ACC112 (cell line): ENCODE measurements at regions not wholly inside any gene's neighbourhood (a gene's known extent, or its start where the extent isn't known, plus 50 kb on each side); places are given as distances from the start of the nearest gene placed in this dataset.
A peak's percentile ranks its signal among the peaks of the same experiment; 100 is the strongest.

Experiments
- H2AFZ ChIP-seq: fragments of 200-600 bp; sonication (generic); one replicate; pipeline ENCODE4 v1.6.0; 2017; ENCODE audit warnings: antibody characterized with exemption, low read length; ENCODE audit not compliant: unreplicated experiment
- H3K27ac ChIP-seq: fragments of 200-600 bp; sonication (generic); 2 replicates; pipeline ENCODE4 v1.5.1; 2014; ENCODE audit warnings: low read depth, mild to moderate bottlenecking, antibody characterized with exemption, low read length, moderate library complexity
- H3K27me3 ChIP-seq: fragments of 200-600 bp; sonication (generic); 2 replicates; pipeline ENCODE4 v1.6.1; 2014; ENCODE audit warnings: mild to moderate bottlenecking, antibody characterized with exemption, low read length, moderate library complexity, mixed read lengths; ENCODE audit not compliant: insufficient read depth
- H3K36me3 ChIP-seq: fragments of 200-600 bp; sonication (generic); 2 replicates; pipeline ENCODE4 v1.6.1; 2016; ENCODE audit warnings: mild to moderate bottlenecking, antibody characterized with exemption, low read length, moderate library complexity, mixed read lengths; ENCODE audit not compliant: insufficient read depth
- H3K4me1 ChIP-seq: fragments of 200-600 bp; sonication (generic); one replicate; pipeline ENCODE4 v1.6.1; 2016; ENCODE audit warnings: low read length, mixed read lengths; ENCODE audit not compliant: insufficient read depth, unreplicated experiment, control insufficient read depth
- H3K4me3 ChIP-seq: fragments of 200-600 bp; sonication (generic); 2 replicates; pipeline ENCODE4 v1.5.1; 2014; ENCODE audit warnings: mild to moderate bottlenecking, low read depth, low read length
- H3K79me2 ChIP-seq: fragments of 200-600 bp; sonication (generic); one replicate; pipeline ENCODE4 v1.6.0; 2016; ENCODE audit warnings: low read length; ENCODE audit not compliant: control insufficient read depth, unreplicated experiment, insufficient read depth

DNA sequence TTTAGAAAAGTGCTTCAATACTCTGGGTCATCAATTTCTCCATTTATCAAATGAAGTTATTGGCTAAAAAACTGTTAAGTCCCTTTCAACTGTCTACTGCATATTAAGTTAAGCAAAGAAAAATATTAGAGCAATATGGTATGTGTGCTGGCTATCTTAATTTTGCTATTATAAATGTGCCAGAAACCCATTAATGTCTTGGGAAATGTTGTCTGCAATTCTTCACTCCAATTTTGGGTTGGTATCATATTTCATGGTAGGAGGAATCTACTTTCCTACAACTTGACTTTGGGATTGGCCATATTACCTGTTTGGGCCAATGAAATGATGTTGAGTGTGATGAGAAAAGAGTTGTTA lies 1063.9 kb downstream of the PLA2G4A start:
- no peak overlapping the region for H3K4me3 ChIP-seq
- H3K79me2 ChIP-seq: no peaks in the 10 kb centered on the region
- H3K27me3 ChIP-seq: no peaks in the 10 kb centered on the region
- no peak overlapping the region for H2AFZ ChIP-seq
- H3K4me1 ChIP-seq: no peaks in the 10 kb centered on the region
- no peak overlapping the region for H3K27ac ChIP-seq
- no peaks in the 10 kb centered on the region for H3K36me3 ChIP-seq

DNA sequence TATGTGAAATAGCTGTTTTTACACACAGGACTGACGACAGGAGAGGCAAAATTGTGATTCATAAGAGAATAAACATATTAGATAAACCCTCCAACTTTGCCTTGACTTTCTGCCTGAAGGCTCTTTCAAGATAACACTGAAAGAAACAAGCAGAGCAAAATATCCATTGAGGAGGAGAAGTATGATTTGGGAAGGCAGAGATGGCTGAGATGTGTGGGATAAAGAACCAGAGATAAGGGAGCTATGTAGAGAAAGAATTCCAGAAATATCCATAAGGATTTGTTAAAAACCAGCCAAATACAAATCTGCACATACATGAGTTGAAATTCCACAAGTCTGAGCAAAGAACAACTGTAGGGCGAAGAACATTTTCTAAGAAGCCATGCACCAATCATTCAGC lies 1064.7 kb downstream of the PLA2G4A start:
- H3K4me3 ChIP-seq: no peak overlapping the region
- no peak overlapping the region for H2AFZ ChIP-seq
- no peaks in the 10 kb centered on the region for H3K36me3 ChIP-seq
- H3K79me2 ChIP-seq: no peaks in the 10 kb centered on the region
- H3K4me1 ChIP-seq: no peaks in the 10 kb centered on the region
- no peaks in the 10 kb centered on the region for H3K27me3 ChIP-seq
- H3K27ac ChIP-seq: no peak overlapping the region

DNA sequence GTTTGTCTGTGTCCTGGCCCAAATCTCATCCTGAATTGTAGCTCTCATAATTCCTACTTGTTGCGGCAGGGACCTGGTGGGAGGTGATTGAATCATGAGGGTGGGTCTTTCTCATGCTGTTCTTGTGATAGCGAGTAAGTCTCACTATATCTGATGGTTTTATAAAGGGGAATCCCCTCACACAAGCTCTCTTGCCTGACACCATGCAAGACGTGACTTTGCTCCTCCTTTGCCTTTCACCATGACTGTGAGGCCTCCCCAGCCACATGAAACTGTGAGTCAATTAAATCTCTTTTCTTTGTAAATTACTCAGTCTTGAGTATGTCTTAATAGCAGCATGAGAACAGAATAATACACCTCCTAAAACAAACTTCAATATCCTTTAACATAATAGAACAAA lies 1065.6 kb downstream of the PLA2G4A start:
- Histone ChIP-seq H2AFZ (no peak overlapping the region), H3K4me1 (no peaks in the 10 kb centered on the region), H3K36me3 (no peaks in the 10 kb centered on the region), H3K27me3 (no peaks in the 10 kb centered on the region), H3K79me2 (no peaks in the 10 kb centered on the region), H3K27ac (no peak overlapping the region), H3K4me3 (no peak overlapping the region)

DNA sequence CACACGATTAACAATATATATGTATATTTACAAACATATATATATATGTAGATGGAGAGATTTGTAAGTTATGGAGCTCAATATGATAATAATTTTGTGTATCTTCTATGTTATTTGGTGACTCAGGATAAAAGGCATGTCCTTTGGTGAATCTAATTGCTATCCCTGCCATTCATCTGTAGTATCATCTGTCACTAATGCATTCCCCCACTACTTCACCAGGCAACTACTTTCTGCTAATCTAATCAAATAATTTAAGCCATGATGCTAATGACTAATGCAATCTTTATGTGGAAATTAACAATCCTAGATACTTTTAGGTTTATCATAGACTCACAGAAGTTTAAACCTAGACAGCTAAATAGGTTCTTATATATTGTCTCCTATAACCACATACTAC lies 1074.5 kb downstream of the PLA2G4A start:
- H3K79me2 ChIP-seq: no peaks in the 10 kb centered on the region
- H2AFZ ChIP-seq: no peak overlapping the region
- H3K27ac ChIP-seq: no peak overlapping the region
- H3K4me3 ChIP-seq: no peak overlapping the region
- H3K27me3 ChIP-seq: no peaks in the 10 kb centered on the region
- no peaks in the 10 kb centered on the region for H3K36me3 ChIP-seq
- H3K4me1 ChIP-seq: no peaks in the 10 kb centered on the region

DNA sequence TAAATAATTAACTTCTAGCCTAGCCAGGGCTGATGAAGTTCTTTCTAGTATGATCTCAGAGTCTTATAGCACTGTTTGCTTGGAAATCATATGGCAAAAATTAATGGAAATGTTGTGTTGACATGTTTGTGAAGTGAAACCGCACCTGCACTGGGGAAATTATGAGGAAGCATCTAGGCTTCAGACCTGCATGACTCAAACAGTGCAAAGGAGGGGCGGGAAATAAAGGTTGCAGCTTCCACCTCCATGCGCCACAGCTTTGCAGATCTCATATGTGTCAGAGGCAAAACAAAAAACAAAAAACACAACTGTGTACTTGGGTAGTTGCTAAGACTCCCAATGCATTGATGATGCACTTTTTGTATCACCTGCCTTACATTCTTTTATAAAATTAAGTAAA lies 1080.6 kb downstream of the PLA2G4A start:
- Histone ChIP-seq H3K36me3 (no peaks in the 10 kb centered on the region), H2AFZ (no peak overlapping the region), H3K4me1 (no peaks in the 10 kb centered on the region), H3K4me3 (no peak overlapping the region), H3K27me3 (0 out of 2 replicates have a peak, but pooled peaks cover 5% of the 10 kb centered on the region), H3K27ac (no peak overlapping the region), H3K79me2 (no peaks in the 10 kb centered on the region)

DNA sequence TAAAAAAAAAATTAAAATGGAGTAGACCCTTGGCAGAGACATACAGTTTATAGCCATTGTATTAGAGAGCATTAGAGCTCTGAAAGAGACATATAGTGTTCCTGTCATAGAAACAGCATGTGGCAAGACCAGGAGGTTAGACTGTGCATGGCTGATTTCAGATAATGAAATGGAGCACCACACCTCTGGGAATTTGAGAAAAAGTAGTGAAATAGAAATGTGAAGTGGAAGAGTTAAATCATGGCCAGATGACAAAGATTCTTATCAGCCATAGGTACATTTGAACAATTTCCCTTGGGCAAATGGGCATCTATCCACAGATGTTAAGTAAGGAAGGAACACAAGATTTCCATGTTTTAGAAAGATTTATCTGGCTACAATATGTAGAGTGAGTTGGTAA lies 1083.1 kb downstream of the PLA2G4A start:
- Histone ChIP-seq H3K79me2 (no peaks in the 10 kb centered on the region), H3K27ac (no peak overlapping the region), H3K4me1 (no peaks in the 10 kb centered on the region), H3K27me3 (peaks cover 11% of the 10 kb centered on the region; the same call in 1 of the 2 replicates), H2AFZ (no peak overlapping the region), H3K36me3 (no peaks in the 10 kb centered on the region), H3K4me3 (no peak overlapping the region)

DNA sequence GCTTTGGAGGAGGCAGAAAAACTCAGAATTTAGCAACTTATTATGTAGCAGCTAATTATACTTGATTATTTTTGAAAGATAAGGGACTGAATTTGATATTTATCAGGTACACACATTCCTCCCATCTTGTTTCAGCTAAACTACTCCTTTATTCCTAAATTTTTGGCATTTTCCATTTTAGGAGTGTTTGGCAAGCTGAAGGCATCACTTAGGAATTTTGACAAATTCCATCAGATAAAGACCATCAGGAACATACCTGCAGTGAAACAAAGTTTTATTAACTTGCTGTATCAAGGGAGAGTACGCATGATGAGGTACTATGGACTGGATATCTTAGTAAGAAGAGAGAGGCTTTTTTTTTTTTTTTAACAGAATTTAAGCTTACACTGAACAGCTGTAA lies 1092.2 kb downstream of the PLA2G4A start:
- Histone ChIP-seq H2AFZ (no peak overlapping the region), H3K27ac (no peak overlapping the region), H3K4me1 (no peaks in the 10 kb centered on the region), H3K36me3 (no peaks in the 10 kb centered on the region), H3K27me3 (peaks cover 3% of the 10 kb centered on the region; the same call in 1 of the 2 replicates), H3K4me3 (no peak overlapping the region), H3K79me2 (no peaks in the 10 kb centered on the region)

DNA sequence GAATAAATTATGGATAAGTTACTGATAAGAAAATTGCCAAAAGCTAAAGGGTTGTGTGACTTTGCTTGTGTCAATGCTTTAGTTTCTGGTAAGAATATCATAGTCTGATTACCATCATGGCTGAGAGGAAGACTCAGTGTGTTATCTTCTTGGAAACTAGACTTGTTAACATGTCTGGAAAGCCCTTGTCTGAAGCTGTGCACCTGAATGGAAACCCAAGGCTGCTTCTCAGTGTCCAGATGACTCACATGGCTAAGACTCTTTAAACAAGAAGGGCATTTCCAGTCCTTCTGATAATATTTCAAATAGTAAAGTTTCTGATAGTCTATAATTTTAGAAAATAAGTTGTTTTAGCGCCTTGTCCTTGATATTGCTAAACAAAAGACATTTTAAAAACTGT lies 1092.7 kb downstream of the PLA2G4A start:
- Histone ChIP-seq H3K4me3 (no peak overlapping the region), H2AFZ (no peak overlapping the region), H3K27me3 (no peaks in the 10 kb centered on the region), H3K27ac (no peak overlapping the region), H3K36me3 (no peaks in the 10 kb centered on the region), H3K79me2 (no peaks in the 10 kb centered on the region), H3K4me1 (peaks cover 2% of the 10 kb centered on the region)

DNA sequence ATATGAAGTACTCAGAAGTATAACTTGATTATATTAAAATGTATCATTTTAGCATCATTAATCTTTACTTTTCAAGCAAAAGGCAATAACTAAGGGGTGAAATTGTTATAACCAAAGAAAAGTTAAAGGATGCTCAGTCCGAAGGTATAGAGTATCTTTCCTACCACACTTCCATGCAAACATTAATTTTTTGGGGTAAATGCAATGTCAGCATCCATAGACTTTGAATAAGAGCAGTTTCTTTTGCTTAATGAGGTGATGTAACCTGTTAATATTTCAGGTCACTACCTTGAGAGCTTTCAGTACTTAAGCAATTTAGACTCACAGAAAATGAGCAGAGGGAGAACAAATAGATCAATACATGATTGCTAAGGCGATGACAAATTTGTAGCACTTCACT lies 1093.5 kb downstream of the PLA2G4A start:
- H3K4me1 ChIP-seq: peaks cover 6% of the 10 kb centered on the region
- no peak overlapping the region for H3K4me3 ChIP-seq
- no peak overlapping the region for H3K27ac ChIP-seq
- H3K36me3 ChIP-seq: no peaks in the 10 kb centered on the region
- no peaks in the 10 kb centered on the region for H3K27me3 ChIP-seq
- H2AFZ ChIP-seq: no peak overlapping the region
- no peaks in the 10 kb centered on the region for H3K79me2 ChIP-seq

DNA sequence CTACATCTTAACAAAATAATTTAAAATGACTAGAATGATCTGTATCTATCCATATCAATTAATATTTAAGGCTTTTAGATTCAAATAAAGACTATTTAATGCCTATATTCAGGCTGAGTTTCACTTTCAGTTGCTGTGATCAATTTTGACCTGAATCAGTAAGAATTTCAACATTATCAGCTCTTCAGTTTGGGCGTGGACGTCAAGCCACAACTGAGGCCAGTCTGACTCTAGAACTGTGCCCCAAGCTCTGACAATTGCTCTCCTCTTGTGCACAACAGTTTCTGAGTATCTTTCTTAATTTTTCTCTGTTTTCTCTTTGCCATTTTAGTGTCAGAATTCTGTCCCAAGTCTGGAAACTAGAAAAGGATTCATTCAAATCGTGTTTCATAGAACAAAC lies 1095.5 kb downstream of the PLA2G4A start:
- no peaks in the 10 kb centered on the region for H3K27me3 ChIP-seq
- no peaks in the 10 kb centered on the region for H3K79me2 ChIP-seq
- no peaks in the 10 kb centered on the region for H3K36me3 ChIP-seq
- H3K4me1 ChIP-seq: peaks cover 6% of the 10 kb centered on the region
- H2AFZ ChIP-seq: peak overlapping the region; percentile 82
- H3K27ac ChIP-seq: no peak overlapping the region
- H3K4me3 ChIP-seq: peak overlapping the region; percentile 55

DNA sequence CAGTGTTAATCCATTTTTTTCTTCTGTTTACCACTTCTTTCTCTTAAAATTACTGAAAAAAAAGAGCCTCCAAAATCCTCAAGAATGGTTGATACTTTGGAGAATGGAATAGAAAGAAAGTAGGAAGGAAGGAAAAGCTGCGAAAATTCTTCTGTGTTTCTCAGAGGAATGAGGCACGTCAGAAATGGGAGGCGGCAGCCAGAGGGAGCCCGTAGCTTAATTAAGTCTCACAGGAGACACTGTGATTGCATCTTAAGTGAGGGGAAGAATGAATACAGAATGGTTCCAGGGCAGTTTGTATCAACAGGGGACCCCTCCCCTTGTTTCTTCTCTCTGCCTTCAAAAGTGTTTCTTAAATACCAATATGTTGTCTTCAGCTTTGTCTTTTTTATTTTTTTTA lies 1099.5 kb downstream of the PLA2G4A start:
- Histone ChIP-seq H3K36me3 (no peaks in the 10 kb centered on the region), H3K27me3 (no peaks in the 10 kb centered on the region), H2AFZ (peak overlapping the region; percentile 72), H3K79me2 (no peaks in the 10 kb centered on the region), H3K27ac (no peak overlapping the region), H3K4me1 (peaks cover 6% of the 10 kb centered on the region), H3K4me3 (no peak overlapping the region)

DNA sequence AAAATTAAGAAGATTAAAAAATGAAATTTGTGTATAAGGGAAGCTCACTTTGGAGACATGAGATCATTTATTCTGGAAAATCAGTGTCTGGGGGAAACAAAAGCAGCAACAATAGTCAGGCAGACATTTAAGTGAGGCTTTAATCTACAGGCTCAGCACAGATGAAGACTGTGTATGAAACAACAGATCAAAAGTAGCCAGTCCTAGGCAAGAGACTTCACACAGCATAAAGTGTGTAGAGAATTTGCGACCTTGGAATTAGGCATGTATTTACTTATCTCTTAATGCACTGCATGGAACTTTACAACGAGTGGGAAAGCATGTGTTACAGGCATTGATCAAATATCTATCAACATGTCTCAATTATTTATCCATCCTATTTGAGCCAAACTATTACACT lies 1099.9 kb downstream of the PLA2G4A start:
- H3K27ac ChIP-seq: no peak overlapping the region
- H2AFZ ChIP-seq: no peak overlapping the region
- H3K36me3 ChIP-seq: no peaks in the 10 kb centered on the region
- no peaks in the 10 kb centered on the region for H3K79me2 ChIP-seq
- H3K4me1 ChIP-seq: peaks cover 6% of the 10 kb centered on the region
- H3K27me3 ChIP-seq: no peaks in the 10 kb centered on the region
- H3K4me3 ChIP-seq: no peak overlapping the region
